ENCODE measurements at regions not wholly inside any gene's neighbourhood (a gene's known extent, or its start where the extent isn't known, plus 50 kb on each side); places are given as distances from the start of the nearest gene placed in this dataset.

DNA sequence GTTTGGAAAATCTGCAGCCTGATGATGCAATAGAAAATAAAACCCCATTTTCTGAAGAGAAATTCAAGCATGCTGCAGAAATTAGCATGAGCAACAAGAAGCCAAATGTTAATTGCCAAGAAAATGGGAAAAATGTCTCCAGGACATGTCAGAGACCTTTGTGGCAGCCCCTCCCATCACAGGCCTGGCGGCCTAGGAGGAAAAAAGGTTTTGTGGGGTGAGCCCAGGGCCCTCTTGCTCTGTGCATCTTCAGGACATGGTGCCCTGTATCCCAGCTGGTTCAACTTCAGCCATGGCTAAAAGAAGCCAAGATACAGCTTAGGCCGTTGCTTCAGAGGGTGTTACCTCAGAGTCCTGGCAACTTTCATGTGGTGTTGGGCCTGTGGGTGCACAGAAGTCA lies 775.5 kb upstream of the SEL1L start:
- no peak for TF ChIP-seq POLR2A (IDR thresholded peaks at IDR 0.05; ENCODE audit: low read depth, low read length)
- no peak for TF ChIP-seq POLR2AphosphoS5 (IDR thresholded peaks at IDR 0.05; ENCODE audit: low read depth, low read length)

Measured in GM12891 (cell line).